ENCODE measurements at regions not wholly inside any gene's neighbourhood (a gene's known extent, or its start where the extent isn't known, plus 50 kb on each side); places are given as distances from the start of the nearest gene placed in this dataset.

DNA sequence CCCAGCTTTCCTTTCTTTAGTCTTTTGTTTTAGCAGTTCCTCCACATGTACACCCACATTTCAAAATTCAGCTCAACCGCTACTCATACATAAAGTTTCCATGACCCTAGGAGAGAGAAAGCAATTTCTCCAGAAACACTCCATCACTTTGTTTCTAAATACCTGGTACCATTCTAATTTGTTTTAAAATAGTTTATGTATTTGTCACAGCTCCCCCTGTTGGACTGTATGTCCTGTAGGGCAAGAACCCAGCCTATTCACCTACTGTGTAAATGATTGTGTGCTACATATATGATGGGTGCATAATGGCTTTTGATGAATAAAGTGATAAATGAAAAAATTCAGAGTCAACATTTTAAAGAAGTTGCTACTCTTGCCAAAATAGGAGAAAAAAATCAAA lies 139.1 kb downstream of the COX7C start:
- H3K4me3 ChIP-seq (replicated peaks; ENCODE audit: insufficient read depth, low read length) = no peak overlapping the region
- H3K27ac ChIP-seq (replicated peaks) = no peak overlapping the region
- no peak for DNase-seq (ENCODE audit: low read depth in 1 of 2, low spot score in 1 of 2)
- no peak for TF ChIP-seq GABPA (IDR thresholded peaks at IDR 0.05; ENCODE audit: low read depth)
- TF ChIP-seq POLR2AphosphoS5 (IDR thresholded peaks at IDR 0.05; ENCODE audit: low read depth) = no peak
- TF ChIP-seq SPI1 (IDR thresholded peaks at IDR 0.05; ENCODE audit: borderline replicate concordance, low read depth) = no peak
- TF ChIP-seq, protein P1, sequence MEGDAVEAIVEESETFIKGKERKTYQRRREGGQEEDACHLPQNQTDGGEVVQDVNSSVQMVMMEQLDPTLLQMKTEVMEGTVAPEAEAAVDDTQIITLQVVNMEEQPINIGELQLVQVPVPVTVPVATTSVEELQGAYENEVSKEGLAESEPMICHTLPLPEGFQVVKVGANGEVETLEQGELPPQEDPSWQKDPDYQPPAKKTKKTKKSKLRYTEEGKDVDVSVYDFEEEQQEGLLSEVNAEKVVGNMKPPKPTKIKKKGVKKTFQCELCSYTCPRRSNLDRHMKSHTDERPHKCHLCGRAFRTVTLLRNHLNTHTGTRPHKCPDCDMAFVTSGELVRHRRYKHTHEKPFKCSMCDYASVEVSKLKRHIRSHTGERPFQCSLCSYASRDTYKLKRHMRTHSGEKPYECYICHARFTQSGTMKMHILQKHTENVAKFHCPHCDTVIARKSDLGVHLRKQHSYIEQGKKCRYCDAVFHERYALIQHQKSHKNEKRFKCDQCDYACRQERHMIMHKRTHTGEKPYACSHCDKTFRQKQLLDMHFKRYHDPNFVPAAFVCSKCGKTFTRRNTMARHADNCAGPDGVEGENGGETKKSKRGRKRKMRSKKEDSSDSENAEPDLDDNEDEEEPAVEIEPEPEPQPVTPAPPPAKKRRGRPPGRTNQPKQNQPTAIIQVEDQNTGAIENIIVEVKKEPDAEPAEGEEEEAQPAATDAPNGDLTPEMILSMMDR (IDR thresholded peaks at IDR 0.05; ENCODE audit: insufficient read depth, low read length) = no peak
- TF ChIP-seq, protein P2, sequence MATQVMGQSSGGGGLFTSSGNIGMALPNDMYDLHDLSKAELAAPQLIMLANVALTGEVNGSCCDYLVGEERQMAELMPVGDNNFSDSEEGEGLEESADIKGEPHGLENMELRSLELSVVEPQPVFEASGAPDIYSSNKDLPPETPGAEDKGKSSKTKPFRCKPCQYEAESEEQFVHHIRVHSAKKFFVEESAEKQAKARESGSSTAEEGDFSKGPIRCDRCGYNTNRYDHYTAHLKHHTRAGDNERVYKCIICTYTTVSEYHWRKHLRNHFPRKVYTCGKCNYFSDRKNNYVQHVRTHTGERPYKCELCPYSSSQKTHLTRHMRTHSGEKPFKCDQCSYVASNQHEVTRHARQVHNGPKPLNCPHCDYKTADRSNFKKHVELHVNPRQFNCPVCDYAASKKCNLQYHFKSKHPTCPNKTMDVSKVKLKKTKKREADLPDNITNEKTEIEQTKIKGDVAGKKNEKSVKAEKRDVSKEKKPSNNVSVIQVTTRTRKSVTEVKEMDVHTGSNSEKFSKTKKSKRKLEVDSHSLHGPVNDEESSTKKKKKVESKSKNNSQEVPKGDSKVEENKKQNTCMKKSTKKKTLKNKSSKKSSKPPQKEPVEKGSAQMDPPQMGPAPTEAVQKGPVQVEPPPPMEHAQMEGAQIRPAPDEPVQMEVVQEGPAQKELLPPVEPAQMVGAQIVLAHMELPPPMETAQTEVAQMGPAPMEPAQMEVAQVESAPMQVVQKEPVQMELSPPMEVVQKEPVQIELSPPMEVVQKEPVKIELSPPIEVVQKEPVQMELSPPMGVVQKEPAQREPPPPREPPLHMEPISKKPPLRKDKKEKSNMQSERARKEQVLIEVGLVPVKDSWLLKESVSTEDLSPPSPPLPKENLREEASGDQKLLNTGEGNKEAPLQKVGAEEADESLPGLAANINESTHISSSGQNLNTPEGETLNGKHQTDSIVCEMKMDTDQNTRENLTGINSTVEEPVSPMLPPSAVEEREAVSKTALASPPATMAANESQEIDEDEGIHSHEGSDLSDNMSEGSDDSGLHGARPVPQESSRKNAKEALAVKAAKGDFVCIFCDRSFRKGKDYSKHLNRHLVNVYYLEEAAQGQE (IDR thresholded peaks at IDR 0.05; ENCODE audit: insufficient replicate concordance, low read depth) = no peak
- no peaks in the 10 kb centered on the region for H3K27me3 ChIP-seq (ENCODE audit: insufficient read depth, poor library complexity, severe bottlenecking)

DNA sequence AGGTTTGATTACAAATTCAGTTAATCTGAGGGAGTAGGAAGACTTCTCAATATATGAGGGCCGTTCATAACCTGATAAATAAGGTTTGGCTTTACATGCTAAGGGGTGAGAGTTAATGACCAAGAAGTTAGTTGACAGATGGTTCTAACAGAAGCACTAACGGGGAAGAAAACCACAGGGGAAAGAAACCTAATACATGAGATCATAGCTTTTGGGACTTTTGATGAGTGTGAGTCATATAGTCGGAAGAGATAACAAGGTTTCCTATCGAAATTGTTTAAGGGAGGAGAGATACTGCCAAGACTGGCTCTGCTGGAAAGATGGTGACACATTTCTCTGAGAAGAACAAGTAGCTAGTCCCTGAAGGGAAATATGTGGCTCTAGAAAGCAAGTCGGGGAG lies 140.1 kb downstream of the COX7C start:
- no peaks in the 10 kb centered on the region for H3K27me3 ChIP-seq (ENCODE audit: insufficient read depth, poor library complexity, severe bottlenecking)
- no peak overlapping the region for H3K27ac ChIP-seq (replicated peaks)
- DNase-seq (ENCODE audit: low read depth in 1 of 2, low spot score in 1 of 2) = no peak
- TF ChIP-seq GABPA (IDR thresholded peaks at IDR 0.05; ENCODE audit: low read depth) = no peak
- no peak overlapping the region for H3K4me3 ChIP-seq (replicated peaks; ENCODE audit: insufficient read depth, low read length)

DNA sequence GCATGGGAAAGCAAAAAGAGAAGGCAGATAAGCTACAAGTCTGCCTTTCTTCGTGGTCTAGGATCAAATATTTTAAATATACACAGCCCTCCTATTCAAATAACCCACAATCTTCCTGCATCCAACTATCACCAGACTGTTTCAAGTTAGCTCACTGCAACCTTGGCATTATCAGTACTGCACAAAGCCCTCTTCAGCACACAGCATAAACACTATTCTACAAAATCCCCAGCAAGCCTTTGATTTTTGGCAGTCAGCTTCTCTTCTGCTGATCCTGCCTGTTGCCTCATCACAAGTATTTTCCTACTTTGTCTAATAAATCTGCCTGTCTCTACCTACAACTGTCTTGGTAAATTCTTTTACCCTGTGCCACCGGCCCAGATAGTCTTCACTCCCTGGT lies 142.9 kb downstream of the COX7C start:
- Histone ChIP-seq H3K4me3 (replicated peaks; ENCODE audit: insufficient read depth, low read length) (no peak overlapping the region), H3K27me3 (ENCODE audit: insufficient read depth, poor library complexity, severe bottlenecking) (no peaks in the 10 kb centered on the region), H3K27ac (replicated peaks) (no peak overlapping the region)
- no peak for DNase-seq (ENCODE audit: low read depth in 1 of 2, low spot score in 1 of 2)
- TF ChIP-seq, protein P2 (IDR thresholded peaks at IDR 0.05; ENCODE audit: insufficient replicate concordance, low read depth) = no peak
- TF ChIP-seq, protein P1 (IDR thresholded peaks at IDR 0.05; ENCODE audit: insufficient read depth, low read length) = no peak
- TF ChIP-seq SPI1 (IDR thresholded peaks at IDR 0.05; ENCODE audit: borderline replicate concordance, low read depth) (no peak), GABPA (IDR thresholded peaks at IDR 0.05; ENCODE audit: low read depth) (no peak), POLR2AphosphoS5 (IDR thresholded peaks at IDR 0.05; ENCODE audit: low read depth) (no peak)

DNA sequence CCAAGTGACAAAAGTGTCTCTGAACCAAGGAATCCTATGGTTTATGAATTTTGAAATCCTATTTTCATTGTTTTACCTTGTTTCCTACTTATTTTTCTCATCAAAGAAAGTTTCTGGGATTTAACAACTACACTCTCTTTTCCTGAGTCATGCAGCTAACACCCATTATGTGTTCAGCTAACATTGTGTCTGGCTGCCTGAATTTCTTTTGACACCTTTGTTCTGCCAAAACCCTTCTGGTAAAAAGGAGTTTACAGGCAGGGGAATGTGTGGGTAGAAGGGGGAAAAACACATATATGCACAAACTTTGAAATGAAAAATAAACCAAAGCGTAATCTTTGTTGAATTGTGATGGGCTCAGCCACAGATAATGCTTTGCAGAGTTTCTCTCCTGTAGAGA lies 146.2 kb downstream of the COX7C start:
- no peak for DNase-seq (ENCODE audit: low read depth in 1 of 2, low spot score in 1 of 2)
- Histone ChIP-seq H3K27me3 (ENCODE audit: insufficient read depth, poor library complexity, severe bottlenecking) (no peaks in the 10 kb centered on the region), H3K27ac (replicated peaks) (no peak overlapping the region), H3K4me3 (replicated peaks; ENCODE audit: insufficient read depth, low read length) (no peak overlapping the region)
- no peak for TF ChIP-seq GABPA (IDR thresholded peaks at IDR 0.05; ENCODE audit: low read depth)
- no peak for TF ChIP-seq SPI1 (IDR thresholded peaks at IDR 0.05; ENCODE audit: borderline replicate concordance, low read depth)
- TF ChIP-seq POLR2AphosphoS5 (IDR thresholded peaks at IDR 0.05; ENCODE audit: low read depth) = no peak
- TF ChIP-seq, protein P2 (IDR thresholded peaks at IDR 0.05; ENCODE audit: insufficient replicate concordance, low read depth) = no peak
- TF ChIP-seq, protein P1 (IDR thresholded peaks at IDR 0.05; ENCODE audit: insufficient read depth, low read length) = no peak

Measured in HL-60 (cell line).